Neural cell (in vitro differentiated cells): ENCODE measurements at regions not wholly inside any gene's neighbourhood (a gene's known extent, or its start where the extent isn't known, plus 50 kb on each side); places are given as distances from the start of the nearest gene placed in this dataset.

ENCODE experiments used
- EP300 ChIP-seq: fragments of 450-650 bp; conservative IDR thresholded peaks from 2 replicates; pipeline ENCODE4 v1.6.1; 2014; ENCODE audit warnings: antibody characterized with exemption, mild to moderate bottlenecking, moderate library complexity; ENCODE audit not compliant: poor library complexity, severe bottlenecking
- RAD21 ChIP-seq: fragments of 450-650 bp; conservative IDR thresholded peaks from 2 replicates; pipeline ENCODE4 v1.6.1; 2014; ENCODE audit warnings: antibody characterized with exemption, mild to moderate bottlenecking, moderate library complexity

DNA sequence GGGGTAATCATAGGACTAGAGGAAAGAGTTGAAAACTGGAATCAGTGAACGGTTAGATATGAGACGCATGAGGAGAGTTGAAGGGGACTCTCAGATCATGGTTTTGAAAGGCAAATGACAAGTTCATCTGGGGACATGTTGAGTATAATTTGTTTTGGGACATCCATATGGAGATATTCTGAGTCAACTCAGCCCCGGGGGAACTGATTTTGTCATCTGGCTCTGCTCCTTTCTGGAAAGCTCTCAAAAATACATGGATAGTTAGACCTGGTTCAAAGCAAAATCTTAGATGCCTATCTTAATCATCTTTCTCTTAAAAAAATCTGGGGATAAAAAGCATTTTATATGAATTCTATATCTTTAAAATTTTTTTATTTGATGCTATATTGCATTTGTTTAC is 161.2 kb downstream of the SNX18 start:
- TF ChIP-seq EP300 (no peak), RAD21 (no peak)
